ENCODE measurements at regions not wholly inside any gene's neighbourhood (a gene's known extent, or its start where the extent isn't known, plus 50 kb on each side); places are given as distances from the start of the nearest gene placed in this dataset.

- H3K4me3 ChIP-seq (ENCODE audit: low read length) = no peak overlapping the region
- DNase-seq (ENCODE audit: low read depth) = no peak
- TF ChIP-seq CTCF (conservative IDR thresholded peaks at IDR 0.05; ENCODE audit: low read depth, low read length) = no peak
Measured at GRCh38 chr6:167665698-167666330, 160.9 kb upstream of the AFDN start.

- no peak for DNase-seq (ENCODE audit: low read depth)
- H3K4me3 ChIP-seq (ENCODE audit: low read length) = no peak overlapping the region
- no peak for TF ChIP-seq CTCF (conservative IDR thresholded peaks at IDR 0.05; ENCODE audit: low read depth, low read length)
Measured at GRCh38 chr6:167666571-167667203, 160.0 kb upstream of the AFDN start.

- TF ChIP-seq CTCF (conservative IDR thresholded peaks at IDR 0.05; ENCODE audit: low read depth, low read length) = no peak
- H3K4me3 ChIP-seq (ENCODE audit: low read length) = no peak overlapping the region
- no peak for DNase-seq (ENCODE audit: low read depth)
Measured at GRCh38 chr6:167667204-167668018, 159.3 kb upstream of the AFDN start.

- TF ChIP-seq CTCF (conservative IDR thresholded peaks at IDR 0.05; ENCODE audit: low read depth, low read length) = no peak
- no peak overlapping the region for H3K4me3 ChIP-seq (ENCODE audit: low read length)
- DNase-seq (ENCODE audit: low read depth) = no peak
Measured at GRCh38 chr6:167668019-167668753, 158.5 kb upstream of the AFDN start.

GRCh38 chr6:167668754-167669552 lies 157.8 kb upstream of the AFDN start:
- H3K4me3 ChIP-seq (ENCODE audit: low read length) = no peak overlapping the region
- DNase-seq (ENCODE audit: low read depth) = no peak
- no peak for TF ChIP-seq CTCF (conservative IDR thresholded peaks at IDR 0.05; ENCODE audit: low read depth, low read length)

GRCh38 chr6:167669553-167669849 lies 157.2 kb upstream of the AFDN start:
- DNase-seq (ENCODE audit: low read depth) = no peak
- no peak overlapping the region for H3K4me3 ChIP-seq (ENCODE audit: low read length)
- TF ChIP-seq CTCF (conservative IDR thresholded peaks at IDR 0.05; ENCODE audit: low read depth, low read length) = no peak

Data from retinal pigment epithelial cell (primary cell).